Panc1 (cell line): ENCODE measurements at regions not wholly inside any gene's neighbourhood (a gene's known extent, or its start where the extent isn't known, plus 50 kb on each side); places are given as distances from the start of the nearest gene placed in this dataset.

Experiments
- ATAC-seq: fragments of 200-7000 bp; cut with Tn5 transposase; 2 replicates; pipeline ENCODE4 v1.9.1; 2020; ENCODE audit warnings: mild to moderate bottlenecking, moderate library complexity
- BruUV-seq: library from RNA; stranded (reverse); fragments of 400-500 nt; replicated peaks from 2 replicates; lab custom pipeline; 2021; lab: Mats Ljungman, UMichigan
- CTCF ChIA-PET: fragments of 300-600 bp; sonication (Branson Sonifier 250); formaldehyde crosslinking; loops from one replicate; lab custom pipeline; 2022; ENCODE audit warnings: antibody characterized with exemption; lab: Charles Lee
- POLR2A ChIA-PET: fragments of 300-600 bp; sonication (Branson Sonifier 250); formaldehyde crosslinking; loops from one replicate; lab custom pipeline; 2022; ENCODE audit warnings: antibody characterized with exemption; lab: Charles Lee
- DNase-seq: peaks from one replicate; pipeline ENCODE4 v3.0.0-alpha.2; 2010; ENCODE audit warnings: low read depth, low spot score
- H3K27ac ChIP-seq: 2 replicates; pipeline ENCODE4 v1.5.1; 2011; ENCODE audit warnings: mild to moderate bottlenecking, low read length, inconsistent platforms
- H3K27me3 ChIP-seq: fragments of 200-500 bp; sonication (Bioruptor generic); 2 replicates; pipeline ENCODE4 v1.6.0; 2014; ENCODE audit warnings: low read length, inconsistent platforms; ENCODE audit not compliant: control insufficient read depth, insufficient read depth
- H3K36me3 ChIP-seq: fragments of 200-500 bp; sonication (Bioruptor generic); 2 replicates; pipeline ENCODE4 v1.5.1; 2014; ENCODE audit warnings: inconsistent platforms, mild to moderate bottlenecking, low read length, moderate library complexity; ENCODE audit not compliant: control insufficient read depth, insufficient read depth
- H3K4me1 ChIP-seq: 2 replicates; pipeline ENCODE4 v1.5.1; 2011; ENCODE audit warnings: inconsistent platforms, mild to moderate bottlenecking, low read length, moderate library complexity; ENCODE audit not compliant: control insufficient read depth, insufficient read depth
- H3K4me3 ChIP-seq, 2 experiments: 2 replicates each; pipeline ENCODE4 v1.5.1; 2011 to 2012; ENCODE audit warnings: low read depth in 2 of 2, low read length in 2 of 2, mild to moderate bottlenecking in 2 of 2, inconsistent platforms in 1 of 2, moderate library complexity in 1 of 2
- H3K9me3 ChIP-seq: fragments of 200-500 bp; sonication (Bioruptor generic); 2 replicates; pipeline ENCODE4 v1.5.1; 2014; ENCODE audit warnings: low read depth, mild to moderate bottlenecking, inconsistent platforms, low read length, moderate library complexity; ENCODE audit not compliant: control insufficient read depth, insufficient read depth
- CTCF ChIP-seq: fragments of 450-650 bp; IDR thresholded peaks from 2 replicates; pipeline ENCODE4 v1.5.1; 2017; ENCODE audit warnings: mild to moderate bottlenecking
- POLR2AphosphoS5 ChIP-seq: IDR thresholded peaks from 2 replicates; pipeline ENCODE4 v1.6.1; 2012; ENCODE audit warnings: mild to moderate bottlenecking, low read depth, low read length, moderate library complexity
- REST ChIP-seq, 2 experiments: IDR thresholded peaks; 2 replicates each; pipeline ENCODE4 v1.6.1; 2011 to 2012; ENCODE audit warnings: low read depth in 2 of 2, control low read depth in 1 of 2, low read length in 1 of 2, mild to moderate bottlenecking in 1 of 2, moderate library complexity in 1 of 2; ENCODE audit not compliant: insufficient read depth in 1 of 2
- SIN3A ChIP-seq: IDR thresholded peaks from 2 replicates; pipeline ENCODE4 v1.6.1; 2012; ENCODE audit warnings: low read depth, mild to moderate bottlenecking, low read length, moderate library complexity, borderline replicate concordance; ENCODE audit not compliant: insufficient read depth
- TCF7L2 ChIP-seq: IDR thresholded peaks from 2 replicates; pipeline ENCODE4 v1.6.1; 2011; ENCODE audit warnings: mild to moderate bottlenecking, low read depth, low read length, inconsistent platforms
- in situ Hi-C: cut with HindIII; loops from 2 replicates; pipeline ENCODE4 v1.10.0; 2016; ENCODE audit warnings: low sequenced_read_pairs, low pct_unique_long_range_greater_than_20kb
- intact Hi-C: fragments of 100-400 bp; cut with micrococcal nuclease; formaldehyde crosslinking; loops from one replicate; pipeline ENCODE4 v1.10.0; 2022; ENCODE audit not compliant: unreplicated experiment

- POLR2A ChIA-PET = no interaction called here
- intact Hi-C loops (no loop called here), in situ Hi-C loops (no loop called here)
- CTCF ChIA-PET = no interaction called here
- H3K36me3 ChIP-seq = no peaks in the 10 kb centered on the region; the same call in 1 of the 2 replicates
- TF ChIP-seq POLR2AphosphoS5 = no peak
- no peak for TF ChIP-seq SIN3A
- no peak for TF ChIP-seq TCF7L2
- no peak for TF ChIP-seq CTCF
- no peak for TF ChIP-seq REST (IDR thresholded peaks at IDR 0.05; ENCODE audit: insufficient read depth in 1 of 2, low read depth in 2 of 2, low read length in 1 of 2)
- no peaks in the 10 kb centered on the region for H3K9me3 ChIP-seq
- H3K4me1 ChIP-seq = no peaks in the 10 kb centered on the region
- no TSS peak for BruUV-seq
- DNase-seq (no peak), ATAC-seq (no peak)
- no peaks in the 10 kb centered on the region for H3K27me3 ChIP-seq
- H3K27ac ChIP-seq = no peak overlapping the region
- H3K4me3 ChIP-seq = no peak overlapping the region
Measured at GRCh38 chr14:60357551-60358149, 108.6 kb downstream of the PPM1A start.

- ChIA-PET POLR2A (no interaction called here), CTCF (interaction anchor here (1.0 kb wide), 1 partner anchor 160 kb away, joined by 3 read pairs; no protein-coding TSS in a partner anchor)
- Histone ChIP-seq H3K4me3 (no peak overlapping the region), H3K36me3 (no peaks in the 10 kb centered on the region; the same call in 1 of the 2 replicates), H3K9me3 (no peaks in the 10 kb centered on the region), H3K27me3 (no peaks in the 10 kb centered on the region), H3K4me1 (no peaks in the 10 kb centered on the region), H3K27ac (no peak overlapping the region)
- in situ Hi-C loops = no loop called here
- intact Hi-C loops = no loop called here
- no peak for ATAC-seq
- BruUV-seq = no TSS peak
- no peak for DNase-seq
- TF ChIP-seq CTCF (no peak), REST (IDR thresholded peaks at IDR 0.05; ENCODE audit: insufficient read depth in 1 of 2, low read depth in 2 of 2, low read length in 1 of 2) (no peak), TCF7L2 (no peak), SIN3A (no peak), POLR2AphosphoS5 (no peak)
Measured at GRCh38 chr14:60363275-60363674, 114.3 kb downstream of the PPM1A start.
